Cardiac muscle cell (in vitro differentiated cells and primary cell): ENCODE measurements at regions not wholly inside any gene's neighbourhood (a gene's known extent, or its start where the extent isn't known, plus 50 kb on each side); places are given as distances from the start of the nearest gene placed in this dataset.
A peak's percentile ranks its signal among the peaks of the same experiment; 100 is the strongest.
"Not testable (repeated sequence)": the region's sequence is repeated elsewhere in the genome, so short reads cannot be mapped to it uniquely, and the experiment has no call there.

ENCODE experiments used
- DNase-seq, 2 donors: peaks; one replicate each; pipeline versions ENCODE4 v3.0.0 to v3.0.0-alpha.2; 2010 to 2017; ENCODE audit warnings: low read depth in 1 of 2, low spot score in 1 of 2
- H3K27ac ChIP-seq: fragments of 200-600 bp; sonication (generic); 2 replicates; pipeline ENCODE4 v1.5.1; 2016
- H3K27me3 ChIP-seq: fragments of 200-600 bp; sonication (generic); 2 replicates; pipeline ENCODE4 v1.6.0; 2016; ENCODE audit warnings: control low read depth
- H3K36me3 ChIP-seq: fragments of 200-600 bp; sonication (generic); 2 replicates; pipeline ENCODE4 v1.5.1; 2016; ENCODE audit warnings: control low read depth
- H3K4me1 ChIP-seq: fragments of 200-600 bp; sonication (generic); 2 replicates; pipeline ENCODE4 v1.8.1; 2017; ENCODE audit warnings: low read depth, mild to moderate bottlenecking, mixed run types
- H3K4me3 ChIP-seq: fragments of 200-600 bp; sonication (generic); 2 replicates; pipeline ENCODE4 v1.5.1; 2016; ENCODE audit warnings: mild to moderate bottlenecking
- H3K9me3 ChIP-seq: fragments of 200-600 bp; sonication (generic); 2 replicates; pipeline ENCODE4 v1.5.1; 2017; ENCODE audit warnings: low read depth, mild to moderate bottlenecking, control low read depth
- TF ChIP-seq, protein P1 (sequence below): IDR thresholded peaks from 2 replicates; pipeline ENCODE4 v1.5.1; 2012; ENCODE audit warnings: low read depth, mild to moderate bottlenecking, low read length

DNA sequence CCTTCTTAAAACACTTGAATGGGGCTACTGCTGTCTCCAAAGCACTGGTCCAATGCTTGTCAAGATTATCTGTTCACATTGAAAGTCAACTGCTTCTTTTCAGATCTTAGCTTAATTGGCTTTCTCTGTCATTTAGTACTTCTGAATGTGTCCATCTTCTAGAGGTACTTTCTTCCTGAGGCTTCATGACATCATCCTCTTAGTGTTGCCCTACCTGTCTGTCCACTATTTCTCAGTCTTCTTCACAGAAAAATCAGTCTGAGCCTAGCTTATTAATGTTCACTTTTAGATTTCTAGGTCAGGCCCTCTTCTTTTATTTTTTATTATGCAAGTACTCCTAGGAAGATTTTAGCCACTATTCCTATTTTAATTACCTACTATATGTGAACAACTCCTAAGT, 899.9 kb downstream of the DTWD2 start:
- no peaks in the 10 kb centered on the region for H3K9me3 ChIP-seq
- TF ChIP-seq, protein P1, sequence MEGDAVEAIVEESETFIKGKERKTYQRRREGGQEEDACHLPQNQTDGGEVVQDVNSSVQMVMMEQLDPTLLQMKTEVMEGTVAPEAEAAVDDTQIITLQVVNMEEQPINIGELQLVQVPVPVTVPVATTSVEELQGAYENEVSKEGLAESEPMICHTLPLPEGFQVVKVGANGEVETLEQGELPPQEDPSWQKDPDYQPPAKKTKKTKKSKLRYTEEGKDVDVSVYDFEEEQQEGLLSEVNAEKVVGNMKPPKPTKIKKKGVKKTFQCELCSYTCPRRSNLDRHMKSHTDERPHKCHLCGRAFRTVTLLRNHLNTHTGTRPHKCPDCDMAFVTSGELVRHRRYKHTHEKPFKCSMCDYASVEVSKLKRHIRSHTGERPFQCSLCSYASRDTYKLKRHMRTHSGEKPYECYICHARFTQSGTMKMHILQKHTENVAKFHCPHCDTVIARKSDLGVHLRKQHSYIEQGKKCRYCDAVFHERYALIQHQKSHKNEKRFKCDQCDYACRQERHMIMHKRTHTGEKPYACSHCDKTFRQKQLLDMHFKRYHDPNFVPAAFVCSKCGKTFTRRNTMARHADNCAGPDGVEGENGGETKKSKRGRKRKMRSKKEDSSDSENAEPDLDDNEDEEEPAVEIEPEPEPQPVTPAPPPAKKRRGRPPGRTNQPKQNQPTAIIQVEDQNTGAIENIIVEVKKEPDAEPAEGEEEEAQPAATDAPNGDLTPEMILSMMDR, result no peak
- no peak overlapping the region for H3K27ac ChIP-seq
- no peaks in the 10 kb centered on the region for H3K27me3 ChIP-seq
- no peak for DNase-seq
- H3K4me3 ChIP-seq, result no peak overlapping the region
- no peaks in the 10 kb centered on the region for H3K36me3 ChIP-seq
- no peaks in the 10 kb centered on the region for H3K4me1 ChIP-seq

DNA sequence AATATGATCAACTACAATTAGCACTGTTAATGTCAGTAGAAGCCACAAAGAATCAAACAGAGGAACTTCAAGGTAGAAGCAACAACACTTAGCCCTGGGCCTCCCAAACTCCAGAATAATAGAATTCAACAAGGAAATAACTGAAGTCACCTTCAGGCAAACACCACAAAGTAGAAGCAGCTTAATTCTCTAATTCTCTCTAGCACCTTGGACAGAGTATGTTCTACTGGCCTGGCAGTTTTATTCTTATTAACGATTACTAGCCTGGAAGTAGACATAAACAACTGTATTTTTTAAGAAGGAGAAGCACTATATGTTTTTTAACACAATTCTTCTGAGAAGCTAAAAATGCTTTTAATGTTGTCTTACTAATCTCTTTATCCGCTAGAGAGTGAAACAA, 911.9 kb downstream of the DTWD2 start:
- no peak overlapping the region for H3K27ac ChIP-seq
- H3K4me1 ChIP-seq, result no peaks in the 10 kb centered on the region
- peak in 1 of 2 donors; percentile 27 for DNase-seq
- TF ChIP-seq, protein P1, result no peak
- H3K36me3 ChIP-seq, result no peaks in the 10 kb centered on the region
- H3K9me3 ChIP-seq, result no peaks in the 10 kb centered on the region
- H3K4me3 ChIP-seq, result no peak overlapping the region
- no peaks in the 10 kb centered on the region for H3K27me3 ChIP-seq

DNA sequence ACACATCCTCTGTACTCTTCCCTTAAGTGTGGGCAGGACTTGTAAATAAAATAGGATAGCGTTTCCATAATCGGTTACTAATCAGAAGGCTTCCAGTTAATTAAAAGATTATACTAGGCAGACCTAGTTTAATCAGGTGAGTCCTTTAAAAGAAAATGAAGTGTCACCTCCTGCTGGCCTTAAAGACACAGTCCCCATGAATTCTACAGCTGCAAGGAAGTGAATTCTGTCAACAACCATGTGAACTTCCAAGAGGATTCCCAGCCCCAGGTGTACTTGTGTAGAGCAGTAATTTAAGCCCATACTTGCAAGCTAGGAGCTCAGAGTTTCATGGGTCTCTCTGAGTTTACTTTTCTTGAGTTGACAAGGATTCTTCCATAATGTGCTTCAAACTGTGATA, 918.3 kb downstream of the DTWD2 start:
- Histone ChIP-seq H3K4me1 (no peaks in the 10 kb centered on the region), H3K4me3 (no peak overlapping the region), H3K9me3 (no peaks in the 10 kb centered on the region), H3K27me3 (no peaks in the 10 kb centered on the region), H3K36me3 (no peaks in the 10 kb centered on the region), H3K27ac (no peak overlapping the region)
- DNase-seq, result no peak
- TF ChIP-seq, protein P1, result no peak

DNA sequence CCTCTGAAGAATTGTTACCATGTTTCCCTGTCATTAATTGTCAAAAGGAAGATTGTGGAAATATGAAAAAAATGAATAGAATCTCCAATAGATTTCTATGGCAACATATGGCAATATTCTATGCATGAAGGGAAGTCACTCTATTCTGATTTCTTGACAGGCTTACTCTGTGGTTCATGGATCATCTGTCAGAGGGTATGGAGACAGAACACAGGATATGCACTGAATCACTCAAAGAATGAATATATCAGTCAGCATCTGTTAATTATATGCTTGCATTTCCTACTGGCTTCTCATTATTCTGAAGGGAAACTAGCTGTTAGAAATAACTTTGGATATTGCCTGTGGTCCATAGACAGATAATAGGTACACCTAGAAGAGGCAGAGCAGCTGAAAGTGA, 918.9 kb downstream of the DTWD2 start:
- no peak for DNase-seq
- TF ChIP-seq, protein P1, result no peak
- Histone ChIP-seq H3K36me3 (no peaks in the 10 kb centered on the region), H3K27me3 (no peaks in the 10 kb centered on the region), H3K4me1 (no peaks in the 10 kb centered on the region), H3K9me3 (no peaks in the 10 kb centered on the region), H3K4me3 (no peak overlapping the region), H3K27ac (no peak overlapping the region)

GRCh38 chr5:118068886-118069285, 919.5 kb downstream of the DTWD2 start:
- H3K9me3 ChIP-seq, result no peaks in the 10 kb centered on the region
- TF ChIP-seq, protein P1, result no peak
- H3K27ac ChIP-seq, result no peak overlapping the region
- no peaks in the 10 kb centered on the region for H3K27me3 ChIP-seq
- DNase-seq, result no peak
- no peaks in the 10 kb centered on the region for H3K36me3 ChIP-seq
- no peak overlapping the region for H3K4me3 ChIP-seq
- H3K4me1 ChIP-seq, result no peaks in the 10 kb centered on the region

DNA sequence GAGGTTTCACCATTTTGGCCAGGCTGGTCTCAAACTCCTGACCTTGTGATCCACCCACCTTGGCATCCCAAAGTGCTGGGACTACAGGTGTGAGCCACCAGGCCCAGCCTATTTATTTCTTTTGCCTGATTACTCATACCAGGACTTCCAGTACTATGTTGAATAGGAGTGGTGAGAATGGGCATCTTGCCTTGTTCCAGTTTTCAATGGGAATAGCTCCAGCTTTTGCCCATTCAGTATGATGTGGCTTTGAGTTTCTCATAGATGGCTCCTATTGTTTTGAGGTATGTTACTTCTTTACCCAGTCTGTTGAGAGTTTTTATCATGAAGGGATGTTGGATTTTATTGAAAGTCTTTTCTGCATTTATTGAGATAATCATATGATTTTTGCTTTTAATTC, 924.5 kb downstream of the DTWD2 start:
- H3K27me3 ChIP-seq, H3K4me3 ChIP-seq, H3K4me1 ChIP-seq, H3K9me3 ChIP-seq, H3K27ac ChIP-seq, H3K36me3 ChIP-seq, DNase-seq: not testable (repeated sequence)
